M059J (cell line): ENCODE measurements at regions not wholly inside any gene's neighbourhood (a gene's known extent, or its start where the extent isn't known, plus 50 kb on each side); places are given as distances from the start of the nearest gene placed in this dataset.
"Not testable (repeated sequence)": the region's sequence is repeated elsewhere in the genome, so short reads cannot be mapped to it uniquely, and the experiment has no call there.

Experiments used
- DNase-seq: peaks from one replicate; pipeline ENCODE4 v3.0.0-alpha.2; 2012; ENCODE audit warnings: low read depth

DNA sequence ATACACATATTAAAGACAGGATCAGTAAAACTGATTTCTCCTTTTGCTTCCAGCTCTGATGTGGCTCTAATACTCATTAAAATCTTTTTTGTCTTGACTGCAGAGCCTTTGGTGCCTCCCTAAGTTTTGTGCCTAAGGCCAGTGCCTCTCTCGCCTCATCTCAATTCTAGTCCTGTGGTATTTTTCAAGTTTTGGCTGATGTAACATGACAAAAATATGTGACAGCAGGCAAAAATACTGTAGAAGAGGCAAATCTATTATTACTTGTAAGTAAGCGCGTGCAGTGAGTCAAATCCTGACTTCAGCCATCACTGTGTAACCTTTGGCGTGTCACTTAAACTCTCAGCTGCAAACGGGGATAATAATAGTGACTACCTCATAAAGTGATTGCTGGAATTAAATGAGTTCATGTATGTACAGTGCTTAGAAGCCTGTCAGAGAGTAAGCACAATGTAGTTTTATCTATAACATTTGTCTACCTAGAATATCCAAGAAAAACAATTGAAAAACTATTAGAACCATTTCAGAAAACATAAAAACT lies 74.0 kb downstream of the MAB21L3 start:
- no peak for DNase-seq

DNA sequence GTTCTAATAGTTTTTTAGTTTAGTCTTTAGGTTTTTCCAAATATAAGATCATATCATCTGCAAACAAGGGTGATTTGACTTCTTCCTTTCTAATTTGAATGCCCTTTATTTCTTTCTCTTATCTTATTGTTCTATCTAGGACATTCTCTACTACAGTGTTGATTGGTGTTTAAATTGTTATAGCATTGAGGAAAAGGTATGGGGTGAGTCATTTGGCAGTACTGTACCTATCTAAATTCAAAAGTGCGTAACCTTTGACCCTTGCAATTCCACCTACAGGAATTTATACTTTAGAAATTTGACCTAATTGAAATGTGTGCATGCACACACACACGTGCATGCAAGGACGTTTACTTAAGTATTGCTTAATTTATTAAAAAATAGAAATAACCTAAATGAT lies 78.3 kb downstream of the MAB21L3 start:
- no peak for DNase-seq

DNA sequence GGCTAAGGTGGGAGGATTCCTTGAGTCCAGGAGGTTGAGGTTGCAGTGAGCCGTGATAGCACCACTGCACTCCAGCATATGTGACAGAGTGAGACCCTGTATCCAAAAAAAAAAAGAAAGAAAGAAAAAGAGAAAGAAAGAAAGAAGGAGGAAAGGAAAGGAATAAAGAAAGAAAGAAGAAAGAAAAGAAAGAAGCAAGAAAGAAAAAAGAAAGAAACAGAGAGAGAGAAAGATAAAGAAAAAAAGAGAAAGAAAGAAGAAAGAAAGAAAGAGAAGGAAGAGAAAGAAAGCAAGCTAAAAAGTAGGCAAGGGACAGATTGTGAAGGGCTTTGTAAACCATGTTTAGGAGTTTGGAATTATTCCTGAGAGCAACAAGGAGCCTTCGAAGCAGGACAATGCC lies 80.1 kb downstream of the MAB21L3 start:
- no peak for DNase-seq

DNA sequence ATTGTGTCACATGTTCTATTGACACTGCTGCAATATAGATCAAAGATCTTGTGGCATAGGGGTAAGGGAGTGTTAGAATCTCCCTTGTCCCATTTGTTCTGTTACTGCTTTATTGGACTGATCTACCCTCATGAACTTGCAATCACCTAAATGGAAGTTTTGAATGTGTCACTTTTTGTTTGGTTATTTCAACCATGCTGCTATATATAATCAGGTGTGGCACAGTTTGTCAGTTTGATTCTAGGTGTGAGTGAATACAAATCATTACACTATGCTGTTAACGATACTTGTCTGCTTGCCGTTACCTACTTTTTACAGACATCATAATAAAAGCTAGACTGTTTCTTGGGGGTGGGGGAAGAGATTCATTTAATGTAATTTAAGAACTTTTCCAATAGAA lies 82.6 kb downstream of the MAB21L3 start:
- DNase-seq: no peak

DNA sequence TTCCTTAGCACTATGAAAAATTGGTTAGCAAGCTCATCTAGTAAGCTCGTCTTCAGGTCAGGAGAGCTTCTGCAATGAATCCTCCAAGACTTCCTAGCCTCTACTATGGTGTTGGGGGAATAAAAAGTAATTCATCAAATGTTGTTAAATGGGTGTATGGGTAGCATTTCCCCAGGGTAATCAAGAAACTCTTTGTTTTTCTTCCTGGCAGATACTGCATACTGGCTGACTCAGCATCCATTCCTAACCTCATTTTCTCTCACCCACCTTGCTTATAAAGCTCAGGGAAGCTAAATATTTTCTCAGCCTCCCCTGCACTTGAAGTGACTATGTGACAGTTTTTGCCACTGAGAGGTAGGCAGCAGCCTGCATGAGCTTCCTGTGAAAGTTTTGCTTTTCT lies 83.4 kb downstream of the MAB21L3 start:
- peak; percentile 3 for DNase-seq

DNA sequence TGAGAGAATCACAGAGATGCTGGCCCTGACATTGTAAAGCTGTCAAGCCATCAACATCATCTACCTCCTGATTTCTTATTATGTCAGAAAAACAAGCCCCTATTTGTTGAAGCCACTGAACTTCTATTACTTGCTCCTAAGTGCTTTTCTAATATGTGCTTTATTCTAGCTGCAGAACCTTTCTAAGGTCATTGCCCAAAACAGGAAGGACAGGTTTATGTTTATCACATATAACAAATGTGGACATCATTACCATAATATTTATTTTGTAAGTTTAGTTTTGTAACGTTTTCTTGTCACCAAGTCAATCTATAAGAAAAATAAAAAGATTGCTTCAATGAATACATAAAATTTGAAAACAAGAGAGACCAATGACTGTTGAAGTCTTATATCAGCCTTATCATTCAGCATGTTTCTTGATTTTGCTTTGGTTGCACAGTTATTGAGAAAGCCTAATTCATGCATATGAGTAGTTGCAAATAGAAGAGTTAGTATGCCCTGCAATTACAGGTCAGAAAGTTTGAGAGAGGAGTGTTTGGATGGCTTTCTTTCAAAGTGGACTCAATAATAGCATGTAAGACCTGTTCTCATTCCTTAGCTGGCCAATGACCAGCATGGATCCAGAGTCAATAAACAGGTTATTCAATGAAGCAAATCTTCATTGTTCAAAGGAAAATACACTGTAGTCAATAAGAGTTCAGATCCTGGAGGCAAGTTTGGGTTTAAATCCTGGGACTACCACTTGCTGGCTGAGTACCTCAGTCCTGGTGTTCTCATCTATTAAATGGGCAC lies 84.1 kb downstream of the MAB21L3 start:
- no peak for DNase-seq

DNA sequence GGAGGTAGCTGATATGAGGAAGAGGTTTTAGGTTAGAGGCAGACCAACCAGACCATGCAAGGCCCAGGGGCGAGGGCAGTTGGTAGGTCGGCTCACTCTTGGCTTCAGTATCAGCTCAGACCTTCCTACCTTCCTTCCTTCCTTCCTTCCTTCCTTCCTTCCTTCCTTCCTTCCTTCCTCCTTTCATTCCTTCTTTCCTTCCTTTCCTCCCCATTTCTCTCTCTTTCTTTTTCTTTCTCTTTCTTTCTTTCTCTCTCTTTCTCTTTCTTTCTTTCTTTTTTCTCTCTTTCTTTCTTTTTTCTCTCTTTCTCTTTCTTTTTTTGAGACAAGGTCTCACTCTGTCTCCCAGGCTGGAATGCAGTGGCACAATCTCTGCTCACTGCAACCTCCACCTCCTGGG lies 89.1 kb downstream of the MAB21L3 start:
- DNase-seq: not testable (repeated sequence)

DNA sequence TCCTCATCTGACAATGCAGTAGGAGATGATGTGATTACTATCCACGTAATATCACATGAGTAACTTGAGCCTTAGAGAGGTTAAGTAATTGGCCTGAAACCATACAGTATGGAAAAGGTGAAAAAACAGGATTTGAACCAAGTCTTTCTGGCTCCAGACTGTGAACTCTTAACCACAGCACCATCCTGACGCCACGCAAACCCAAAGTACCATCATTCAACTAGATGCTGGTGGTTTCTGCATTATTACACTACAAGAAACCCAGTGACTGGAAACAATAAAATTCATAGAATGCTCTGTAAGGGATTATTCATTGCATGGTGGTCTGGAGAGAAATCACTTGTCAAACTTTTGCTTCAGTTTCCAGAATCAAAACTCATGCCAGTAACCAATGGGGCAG lies 90.7 kb downstream of the MAB21L3 start:
- peak; percentile 55 for DNase-seq

DNA sequence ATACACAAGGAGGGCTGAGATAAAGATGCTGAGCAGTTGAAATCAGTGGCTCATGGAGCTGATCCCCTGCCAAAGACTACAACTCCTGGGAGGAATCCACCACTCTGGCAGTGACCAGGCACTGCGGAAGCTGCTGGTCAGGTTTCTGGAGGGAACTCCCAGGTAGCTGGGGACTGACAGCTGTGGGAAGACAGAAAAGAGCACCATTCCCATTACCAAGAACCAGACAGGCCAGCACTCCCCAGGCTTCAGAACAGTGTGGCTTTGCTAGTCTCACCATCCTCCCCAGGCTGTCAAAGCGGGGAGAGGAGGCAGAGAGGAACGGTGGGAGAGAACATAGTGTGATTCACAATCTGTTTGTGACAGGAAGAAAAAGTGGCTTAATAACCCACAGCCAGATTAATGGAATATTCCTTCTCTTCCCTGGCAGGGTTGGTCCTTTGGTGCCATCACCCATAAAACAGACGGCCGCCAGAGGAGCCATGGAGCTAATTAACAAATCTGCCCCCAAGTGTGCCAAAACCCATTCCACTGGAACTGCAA lies 92.1 kb downstream of the MAB21L3 start:
- peak; percentile 22 for DNase-seq

DNA sequence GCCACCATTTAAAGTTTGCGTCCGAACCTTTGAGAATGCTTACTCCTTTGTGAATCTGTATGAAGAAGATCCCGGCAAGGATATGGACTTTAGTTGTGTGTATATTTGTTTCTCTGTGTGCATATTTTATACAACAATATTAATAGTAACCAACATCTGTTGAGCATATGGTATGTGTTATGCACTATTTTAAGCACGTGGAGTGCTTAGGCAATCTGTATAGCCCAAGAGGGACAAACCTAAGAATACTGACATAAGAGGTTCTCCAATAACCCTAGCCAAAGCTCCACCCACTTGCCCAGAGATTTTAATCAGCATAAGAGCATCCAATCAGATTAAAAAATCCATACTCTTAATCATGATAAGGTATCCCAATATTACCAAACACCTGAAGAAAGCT lies 92.7 kb downstream of the MAB21L3 start:
- DNase-seq: no peak

DNA sequence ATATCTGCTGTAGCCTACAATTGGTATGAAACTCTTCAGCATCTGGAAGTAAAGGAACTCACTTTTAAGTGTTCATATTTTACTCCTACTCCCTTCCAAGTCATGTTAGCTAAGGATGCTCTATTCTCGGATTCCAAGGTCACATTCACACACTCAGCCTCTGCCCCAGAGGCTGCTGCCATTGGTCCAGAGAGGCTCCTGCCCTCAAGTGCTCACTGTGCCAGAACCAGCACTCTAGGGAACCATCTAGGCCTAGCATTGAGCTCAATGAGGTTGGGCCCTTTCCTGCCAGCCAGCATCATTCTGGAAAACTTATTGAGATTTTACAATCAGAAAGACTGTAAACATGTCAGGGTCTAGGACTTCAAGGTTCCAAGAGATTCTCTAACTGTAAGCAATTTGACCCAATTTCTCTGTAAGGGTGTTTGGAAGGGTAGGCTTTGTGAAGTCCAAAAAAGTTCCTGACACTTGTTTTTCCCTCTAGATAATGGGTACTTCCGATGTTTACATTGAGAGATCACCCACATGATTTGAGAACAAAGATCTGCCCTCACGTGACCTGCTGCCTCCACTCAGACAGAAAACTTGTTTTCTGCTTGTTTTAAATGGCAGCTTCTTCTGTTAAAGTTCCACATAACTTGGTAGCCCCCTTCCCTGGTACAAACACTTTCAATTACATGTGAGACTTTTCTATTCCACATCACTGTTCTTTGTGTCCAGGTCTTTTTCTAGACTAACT lies 94.9 kb downstream of the MAB21L3 start:
- no peak for DNase-seq

DNA sequence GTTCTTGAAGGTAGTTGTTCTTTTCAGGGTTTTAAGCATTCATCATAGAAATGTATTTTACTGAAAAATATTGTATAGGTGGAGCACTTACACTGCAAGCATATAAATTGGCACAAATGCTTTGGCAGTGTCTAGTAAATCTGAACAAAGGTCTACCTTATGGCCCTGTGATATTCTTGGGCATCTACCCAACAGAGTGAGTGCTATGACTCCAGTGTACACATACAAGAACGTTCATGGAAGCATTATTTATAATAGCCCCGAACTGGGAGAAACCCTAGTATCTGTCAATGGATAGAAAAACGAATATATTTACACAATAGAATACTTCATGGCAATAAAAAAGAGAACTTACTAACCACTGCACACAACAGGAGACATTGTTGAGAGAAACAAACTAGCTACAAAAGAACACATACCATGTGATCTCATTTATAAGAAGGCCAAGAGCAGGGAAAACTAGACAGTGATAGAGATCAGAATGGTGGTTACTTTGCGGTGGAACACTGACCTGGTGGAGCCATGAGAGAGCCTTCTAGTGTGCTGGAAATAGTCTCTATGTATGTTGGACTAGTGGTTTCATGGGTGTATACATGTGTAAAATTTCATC lies 96.0 kb downstream of the MAB21L3 start:
- DNase-seq: no peak

DNA sequence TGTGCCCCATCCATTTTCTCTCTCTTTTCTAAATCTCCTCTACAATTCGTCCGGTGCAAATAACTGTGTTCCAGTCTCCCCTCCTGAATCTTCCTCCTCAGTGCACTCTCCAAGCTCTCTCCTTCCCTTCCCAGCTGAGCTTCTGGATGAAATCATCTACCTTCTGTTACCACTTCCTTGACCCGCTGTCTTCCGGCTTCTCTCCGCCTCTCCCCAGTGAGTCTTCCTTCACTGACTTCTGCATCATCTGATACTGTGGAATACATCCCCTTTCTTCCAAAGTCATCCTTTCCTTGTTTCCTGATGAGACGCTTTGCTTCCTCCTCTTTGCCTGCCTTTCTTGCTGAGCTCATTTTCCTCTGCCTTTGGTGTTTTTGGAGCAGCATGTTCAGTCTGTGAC lies 96.9 kb downstream of the MAB21L3 start:
- DNase-seq: no peak

DNA sequence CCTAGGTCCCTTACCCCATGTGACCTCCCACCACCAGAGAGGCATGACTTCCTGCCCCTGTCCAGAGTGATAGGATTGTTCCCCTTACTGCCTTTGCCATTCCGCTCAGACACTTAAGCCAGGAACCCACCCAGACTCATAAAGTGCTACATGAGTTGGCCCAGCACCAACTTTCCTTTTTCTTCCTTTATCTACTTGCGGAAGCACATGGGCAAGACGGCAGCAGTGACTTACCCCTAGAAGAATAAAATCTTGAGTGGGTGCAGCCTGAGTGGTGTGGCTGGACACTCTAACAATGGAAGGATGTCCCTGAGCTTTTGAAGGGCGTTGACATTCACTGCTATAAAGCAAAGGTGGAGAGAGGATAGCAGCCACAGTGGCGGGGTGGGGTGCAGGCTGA lies 100.1 kb downstream of the MAB21L3 start:
- DNase-seq: no peak

DNA sequence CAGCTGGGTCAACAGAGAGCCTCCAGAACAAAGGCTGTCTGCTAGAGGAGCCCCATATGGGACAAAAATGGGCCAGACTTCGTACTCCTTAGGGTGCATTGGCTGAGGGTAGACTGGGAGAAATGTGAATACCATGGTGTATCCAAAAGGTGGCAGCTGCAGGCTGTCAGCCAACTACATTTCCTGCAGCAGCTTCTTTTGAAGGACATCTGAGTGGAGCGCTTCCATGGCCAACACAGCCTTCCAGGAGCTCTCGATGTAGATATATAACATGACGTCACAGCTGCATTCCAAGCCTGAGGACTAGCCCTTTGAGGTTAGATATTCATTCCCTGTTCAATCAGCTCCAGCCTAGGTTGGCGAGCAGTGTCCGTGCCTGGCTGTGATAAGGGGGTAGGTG lies 107.7 kb downstream of the MAB21L3 start:
- peak; percentile 27 for DNase-seq

DNA sequence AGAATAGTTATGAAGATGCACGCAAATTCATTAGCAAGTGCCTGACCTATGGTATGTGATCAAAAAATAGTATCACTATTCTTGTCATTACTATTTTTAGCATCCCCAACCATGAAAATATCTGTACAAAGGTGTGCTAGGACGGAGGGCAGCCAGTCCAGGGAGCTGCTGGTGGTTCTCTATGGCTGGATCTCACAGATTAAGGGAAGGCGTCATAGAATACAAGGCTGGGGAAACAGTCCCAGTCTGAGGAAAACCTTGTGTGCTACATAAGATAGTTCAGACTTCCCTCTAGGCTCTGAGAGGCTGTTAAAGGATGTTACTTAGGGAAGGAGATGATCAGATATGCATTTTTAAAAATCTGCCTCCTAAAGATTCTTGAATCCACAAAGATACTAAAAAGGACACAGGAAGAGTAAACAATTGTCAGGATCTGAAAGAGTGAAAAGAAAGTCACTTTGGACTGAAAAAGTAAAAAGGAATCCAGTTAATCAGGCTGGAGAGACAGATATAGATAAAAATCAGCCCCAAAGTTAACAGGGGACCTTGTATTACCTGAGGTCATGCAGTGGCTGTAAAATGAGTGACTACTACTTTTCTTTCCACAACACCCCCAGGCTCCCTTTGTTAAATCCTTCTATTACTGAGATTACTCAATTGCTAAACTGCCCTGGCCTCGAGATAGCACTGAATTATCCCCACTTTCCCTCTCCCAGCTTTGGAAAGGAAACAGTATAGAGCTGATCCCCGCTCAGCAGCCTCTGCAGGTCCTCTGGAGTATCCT lies 108.6 kb downstream of the MAB21L3 start:
- peak; percentile 17 for DNase-seq

DNA sequence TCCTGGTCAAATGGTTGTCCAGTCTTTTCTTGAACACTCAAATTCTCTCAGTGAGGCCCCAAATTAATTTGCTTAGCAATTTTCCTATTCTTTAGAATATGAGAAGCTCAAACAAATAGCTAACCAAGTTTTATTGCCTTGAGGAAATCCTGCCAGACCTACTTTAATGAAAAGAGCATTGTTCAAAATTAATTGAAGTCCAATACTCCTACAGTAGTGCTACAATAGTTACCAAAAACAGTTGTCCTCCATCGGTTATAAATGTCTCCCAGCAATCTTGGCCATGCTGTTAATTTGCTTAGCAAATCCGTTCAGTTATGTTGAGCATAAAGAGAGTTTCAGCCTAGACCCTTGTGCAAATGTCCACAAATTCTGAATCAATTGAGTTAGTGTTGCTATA lies 112.9 kb downstream of the MAB21L3 start:
- DNase-seq: no peak

DNA sequence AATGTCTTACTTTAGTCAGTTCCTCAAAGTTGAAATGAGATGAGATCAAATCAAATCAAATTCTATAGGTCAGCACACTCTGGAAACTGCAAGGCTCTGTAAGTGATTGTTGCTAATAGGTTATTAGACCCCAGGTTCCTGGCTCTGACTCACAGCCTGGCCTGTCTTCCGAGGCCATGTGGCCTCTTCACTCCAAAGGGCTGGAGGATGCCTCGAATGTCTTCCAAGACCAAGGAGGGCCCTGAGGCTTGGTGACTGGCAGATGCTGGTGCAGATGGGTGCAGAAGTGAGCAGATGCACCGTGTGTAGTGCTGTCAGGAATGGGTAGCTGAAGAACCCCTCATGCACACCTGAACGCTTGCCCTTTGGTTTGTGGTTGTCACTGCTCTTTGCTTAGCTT lies 113.4 kb downstream of the MAB21L3 start:
- no peak for DNase-seq

DNA sequence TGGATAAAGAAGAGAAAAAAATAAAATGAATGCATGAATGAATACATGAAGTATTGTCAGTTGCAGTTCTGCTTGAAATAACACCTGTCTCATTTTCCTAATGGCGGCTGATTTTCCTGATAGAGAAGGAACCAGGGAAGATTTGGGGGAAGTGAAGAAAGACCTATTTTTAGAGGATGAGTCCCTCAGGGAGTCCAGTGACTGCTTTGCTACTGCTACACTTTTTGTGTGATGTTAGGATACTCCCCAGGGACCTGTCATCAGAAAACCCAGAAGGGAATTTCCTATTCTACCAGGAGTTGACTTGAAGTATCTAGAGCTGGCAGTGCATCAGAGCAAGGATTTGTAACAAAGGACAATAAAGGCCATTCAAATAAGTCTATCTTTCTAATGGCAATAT lies 114.8 kb downstream of the MAB21L3 start:
- DNase-seq: no peak

DNA sequence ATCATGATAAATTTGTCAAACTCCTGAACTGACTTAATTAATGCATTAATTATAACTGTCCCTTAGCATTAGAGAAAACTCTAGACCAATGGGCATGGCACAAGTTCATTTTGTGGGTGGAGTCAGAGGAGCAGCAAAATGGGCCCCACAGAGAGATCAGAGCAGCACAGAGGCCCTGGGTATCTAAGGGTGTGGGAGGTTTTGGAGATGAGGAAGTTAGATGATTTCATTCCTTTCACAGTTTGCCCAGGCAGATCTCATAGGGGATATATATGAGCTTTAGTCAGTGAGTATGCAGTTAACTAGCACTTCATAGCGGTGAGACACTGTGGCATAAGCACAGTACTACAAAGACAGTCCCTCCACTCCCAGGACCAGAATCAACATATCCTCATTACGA lies 117.3 kb downstream of the MAB21L3 start:
- no peak for DNase-seq

DNA sequence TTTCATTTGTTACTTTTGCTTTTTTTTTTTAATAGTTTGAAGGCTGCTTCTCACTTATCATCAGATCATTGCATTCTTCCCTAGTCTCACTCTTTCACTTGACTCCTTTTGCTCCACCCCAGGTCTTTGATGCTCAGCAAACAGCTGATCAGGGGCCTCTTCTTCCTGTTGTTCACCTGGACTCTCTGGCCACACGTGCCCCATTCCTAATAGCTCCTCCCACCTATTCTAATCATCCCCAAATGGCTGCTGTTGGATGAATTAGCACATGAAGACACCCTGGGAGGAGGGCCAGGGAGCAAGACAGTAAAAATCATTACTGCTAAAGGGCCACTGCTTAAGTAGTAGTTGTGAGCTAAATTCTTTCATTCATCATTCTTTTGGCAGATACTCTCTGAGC lies 119.5 kb downstream of the MAB21L3 start:
- no peak for DNase-seq

DNA sequence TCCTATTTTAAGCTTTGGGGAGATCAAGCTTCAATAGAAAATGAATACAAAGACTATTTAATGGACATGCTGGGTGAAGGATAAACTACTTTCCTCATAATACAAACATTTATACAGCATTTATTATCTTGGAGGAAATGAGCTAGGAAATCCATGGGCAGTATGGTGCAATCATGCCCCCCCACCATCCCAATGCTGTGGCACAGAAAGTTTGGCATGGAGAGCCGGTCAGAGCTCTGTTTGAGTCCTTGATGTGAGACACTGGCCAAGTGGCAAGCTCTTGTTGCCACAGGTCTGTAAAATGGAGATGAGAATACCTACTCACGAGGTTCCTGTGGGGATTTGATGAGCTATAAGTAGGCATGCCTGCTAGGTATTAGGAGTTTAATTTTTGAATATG lies 120.6 kb downstream of the MAB21L3 start:
- no peak for DNase-seq
